DND-41 (cell line): ENCODE measurements at regions not wholly inside any gene's neighbourhood (a gene's known extent, or its start where the extent isn't known, plus 50 kb on each side); places are given as distances from the start of the nearest gene placed in this dataset.

Experiments
- CTCF ChIP-seq: IDR thresholded peaks from 2 replicates; pipeline ENCODE4 v1.5.1; 2012; ENCODE audit warnings: borderline replicate concordance, low read length, moderate library complexity, mild to moderate bottlenecking; ENCODE audit not compliant: poor library complexity, severe bottlenecking; ENCODE audit errors: extremely low read depth
- EZH2 ChIP-seq: IDR thresholded peaks from 3 replicates; pipeline ENCODE4 v1.6.1; 2012; ENCODE audit warnings: borderline replicate concordance, low read depth, mild to moderate bottlenecking, moderate library complexity, low read length, inconsistent platforms; ENCODE audit not compliant: severe bottlenecking

GRCh38 chr6:14367296-14367695, 249.7 kb downstream of the CD83 start:
- TF ChIP-seq CTCF: no peak
- no peak for TF ChIP-seq EZH2
